Right renal cortex interstitium (tissue), 3 donors: ENCODE measurements at regions not wholly inside any gene's neighbourhood (a gene's known extent, or its start where the extent isn't known, plus 50 kb on each side); places are given as distances from the start of the nearest gene placed in this dataset.

Experiments used
- DNase-seq, 3 donors: peaks; one replicate each; pipeline ENCODE4 v3.0.0-alpha.2; 2013; ENCODE audit warnings: low read depth in 3 of 3, low spot score in 2 of 3

- DNase-seq = no peak
Measured at GRCh38 chr13:97629601-97630272, 195.8 kb downstream of the RAP2A start.

GRCh38 chr13:97630725-97631124, 196.8 kb downstream of the RAP2A start:
- DNase-seq = no peak

- DNase-seq = no peak
Measured at GRCh38 chr13:97631158-97631557, 197.2 kb downstream of the RAP2A start.

DNA sequence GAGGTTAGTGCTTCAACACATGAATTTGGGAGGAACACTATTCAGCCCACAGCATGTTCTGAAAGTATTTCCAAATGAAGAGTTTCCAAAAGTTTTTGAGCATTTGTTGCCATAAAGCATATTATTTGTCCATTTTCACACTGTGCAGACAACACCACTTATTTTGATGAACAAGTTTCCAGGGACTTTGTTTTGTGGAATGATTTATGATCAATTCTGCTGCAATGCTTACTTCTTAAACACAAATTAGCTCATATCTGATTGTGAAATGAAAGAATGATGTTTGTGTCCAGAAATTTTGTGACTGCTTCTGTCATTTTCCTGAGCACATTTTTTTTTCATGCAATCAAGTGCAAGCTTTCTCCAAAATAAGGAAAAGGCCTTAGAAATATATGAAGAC, 205.3 kb downstream of the RAP2A start:
- no peak for DNase-seq

DNA sequence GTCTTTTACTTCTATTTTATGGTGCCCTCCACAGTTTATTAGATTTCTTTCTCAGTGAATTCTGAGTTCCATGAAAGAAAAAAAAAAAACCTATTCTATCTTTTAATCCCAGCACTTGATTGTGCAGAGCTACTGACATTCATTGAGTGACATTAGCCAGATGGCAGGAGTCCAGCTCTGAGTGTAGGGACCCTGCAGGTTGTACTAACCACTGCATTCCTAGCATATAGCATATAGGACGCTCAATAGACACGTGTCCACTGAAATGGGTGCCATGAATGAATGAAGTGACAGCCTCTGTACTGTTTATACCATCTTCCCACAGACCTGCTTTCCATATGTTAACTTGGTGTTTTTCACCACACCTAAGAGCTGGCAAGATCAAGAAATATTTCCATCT, 206.3 kb downstream of the RAP2A start:
- no peak for DNase-seq

DNA sequence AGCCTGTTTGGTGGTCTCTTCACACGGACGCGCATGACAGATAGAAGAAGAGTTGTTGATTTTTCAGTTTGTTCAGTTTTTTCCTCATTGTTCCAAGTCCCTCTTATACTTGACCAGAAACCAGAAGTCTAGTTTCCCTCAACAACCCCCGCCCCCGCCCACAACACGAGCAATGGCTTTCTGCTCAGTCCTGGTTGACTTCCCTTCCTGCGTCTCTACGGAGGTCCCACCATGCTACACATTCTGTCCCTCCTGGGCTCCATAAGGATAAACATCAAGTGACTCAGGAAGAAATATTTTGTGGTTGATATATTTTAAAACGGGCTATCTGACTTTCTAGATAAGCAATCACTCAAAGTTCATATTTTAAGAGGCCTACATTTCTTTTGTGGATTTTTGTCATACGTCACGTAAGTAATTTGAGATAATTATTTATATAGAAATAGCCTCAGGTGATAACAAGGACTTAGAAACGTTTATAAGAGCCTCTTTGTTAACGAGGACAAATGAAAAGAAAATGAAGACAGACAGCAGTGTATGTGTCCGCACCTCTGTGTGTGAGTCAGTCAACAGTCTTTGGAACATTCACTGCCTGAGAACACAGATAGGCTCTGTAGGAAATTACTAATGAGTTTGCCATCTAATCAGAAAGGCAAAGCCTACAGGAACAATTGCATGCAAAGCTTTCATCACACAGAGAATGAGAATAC, 214.4 kb downstream of the RAP2A start:
- no peak for DNase-seq

GRCh38 chr13:97648881-97649224, 214.9 kb downstream of the RAP2A start:
- no peak for DNase-seq

- DNase-seq = no peak
Measured at GRCh38 chr13:97653443-97654140, 219.6 kb downstream of the RAP2A start.

GRCh38 chr13:97654236-97654635, 220.3 kb downstream of the RAP2A start:
- DNase-seq = no peak

- no peak for DNase-seq
Measured at GRCh38 chr13:97658556-97658955, 224.6 kb downstream of the RAP2A start.

- DNase-seq = no peak
Measured at GRCh38 chr13:97659602-97660001, 225.6 kb downstream of the RAP2A start.

DNA sequence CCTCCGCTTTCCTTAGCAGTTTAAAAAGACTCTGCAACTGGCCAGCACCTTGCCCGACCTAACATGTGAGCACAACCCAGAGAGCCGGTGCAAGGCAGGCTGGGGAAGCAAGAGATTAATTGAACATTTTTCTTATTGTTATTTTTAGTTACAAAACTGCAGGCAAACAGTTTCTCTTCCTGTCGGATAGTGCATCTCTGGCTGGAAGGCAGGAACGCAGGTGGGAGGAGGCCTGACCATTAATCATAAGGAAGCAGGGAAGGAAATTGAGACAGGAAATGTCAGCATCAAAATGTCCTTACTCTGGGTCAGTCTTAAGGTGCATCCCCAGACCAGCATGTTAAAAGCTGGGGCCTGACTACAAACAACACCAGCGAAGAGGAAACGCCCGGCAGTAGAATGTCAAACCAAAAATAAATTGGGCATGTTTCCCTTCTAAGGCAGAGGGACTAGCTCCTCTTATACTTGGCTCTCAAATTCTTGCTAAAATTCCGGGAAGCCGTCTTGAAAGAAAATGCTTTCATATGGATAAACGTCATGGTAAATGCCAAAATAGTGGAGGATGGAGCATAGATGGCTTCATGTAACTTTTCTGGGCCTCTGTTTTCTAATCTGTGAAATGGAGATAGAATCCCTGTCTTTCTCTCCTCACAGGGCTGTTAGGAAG, 226.8 kb downstream of the RAP2A start:
- DNase-seq = peak in 1 of 3 donors; percentile 13

- no peak for DNase-seq
Measured at GRCh38 chr13:97686594-97686993, 252.6 kb downstream of the RAP2A start.

DNA sequence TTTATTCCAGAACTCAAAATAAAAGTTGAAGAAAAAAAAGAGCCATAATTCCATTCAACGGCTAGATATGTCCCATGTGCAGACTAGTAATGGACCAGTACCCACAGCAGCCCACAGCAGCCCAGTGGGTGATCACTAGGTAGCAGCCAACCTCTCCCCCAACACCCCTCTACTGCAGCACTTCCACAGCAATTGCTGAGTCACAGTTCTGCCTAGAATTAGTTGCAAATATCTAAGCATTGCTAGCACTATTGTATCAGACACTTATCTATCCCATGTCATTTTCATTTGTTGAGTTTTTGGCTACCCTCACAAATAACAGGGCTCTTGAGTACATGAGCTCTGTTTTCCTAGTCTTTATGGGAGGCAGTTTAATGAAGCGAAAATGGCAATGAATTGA, 258.7 kb downstream of the RAP2A start:
- DNase-seq = no peak

- DNase-seq = no peak
Measured at GRCh38 chr13:97695684-97696083, 257.8 kb upstream of the IPO5 start.

- DNase-seq = no peak
Measured at GRCh38 chr13:97696921-97697320, 256.6 kb upstream of the IPO5 start.

- no peak for DNase-seq
Measured at GRCh38 chr13:97700306-97700848, 253.1 kb upstream of the IPO5 start.

GRCh38 chr13:97702614-97703013, 250.9 kb upstream of the IPO5 start:
- DNase-seq = no peak

- no peak for DNase-seq
Measured at GRCh38 chr13:97710797-97711196, 242.7 kb upstream of the IPO5 start.

GRCh38 chr13:97712770-97713169, 240.7 kb upstream of the IPO5 start:
- no peak for DNase-seq

DNA sequence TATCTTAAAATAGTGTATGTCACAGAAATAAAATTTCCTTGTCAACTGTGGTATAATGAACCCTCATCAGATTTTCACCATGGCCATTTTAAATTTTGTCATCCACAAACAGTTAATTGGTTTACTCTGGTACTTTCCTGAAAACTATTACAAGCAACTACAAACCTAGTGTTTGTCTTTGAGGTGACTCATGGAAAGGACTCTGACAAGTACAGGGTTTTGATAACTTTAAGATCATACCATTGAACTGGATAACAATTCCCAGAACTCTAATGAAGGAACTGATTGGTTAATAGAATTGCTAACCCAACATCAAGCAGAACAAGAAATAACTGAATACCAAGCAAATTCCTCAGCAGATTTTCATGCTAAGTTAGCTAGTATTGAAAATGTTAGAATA, 237.7 kb upstream of the IPO5 start:
- DNase-seq = no peak
